Fibroblast of the aortic adventitia (primary cell): ENCODE measurements at regions not wholly inside any gene's neighbourhood (a gene's known extent, or its start where the extent isn't known, plus 50 kb on each side); places are given as distances from the start of the nearest gene placed in this dataset.

Source experiments
- DNase-seq: peaks from one replicate; pipeline ENCODE4 v3.0.0-alpha.2; 2010; ENCODE audit warnings: low read depth
- H3K4me3 ChIP-seq: 2 replicates; pipeline ENCODE4 v1.5.1; 2011; ENCODE audit warnings: low read depth, mild to moderate bottlenecking, control low read depth, low read length, moderate library complexity
- CTCF ChIP-seq: IDR thresholded peaks from 2 replicates; pipeline ENCODE4 v1.5.1; 2011; ENCODE audit warnings: mild to moderate bottlenecking, low read length, control low read depth, inconsistent platforms; ENCODE audit not compliant: insufficient read depth

- DNase-seq, result no peak
- no peak overlapping the region for H3K4me3 ChIP-seq
- no peak for TF ChIP-seq CTCF
Observed at GRCh38 chrX:39318506-39319343, 517.5 kb downstream of the MID1IP1 start.

GRCh38 chrX:39320165-39320564 is 518.9 kb downstream of the MID1IP1 start:
- no peak for TF ChIP-seq CTCF
- H3K4me3 ChIP-seq, result no peak overlapping the region
- DNase-seq, result no peak

GRCh38 chrX:39322496-39322895 is 521.2 kb downstream of the MID1IP1 start:
- DNase-seq, result no peak
- no peak overlapping the region for H3K4me3 ChIP-seq
- no peak for TF ChIP-seq CTCF

- H3K4me3 ChIP-seq, result no peak overlapping the region
- no peak for DNase-seq
- TF ChIP-seq CTCF, result no peak
Observed at GRCh38 chrX:39324233-39324930, 523.1 kb downstream of the MID1IP1 start.

- no peak overlapping the region for H3K4me3 ChIP-seq
- no peak for TF ChIP-seq CTCF
- no peak for DNase-seq
Observed at GRCh38 chrX:39327255-39327654, 526.0 kb downstream of the MID1IP1 start.

GRCh38 chrX:39327705-39328104 is 526.4 kb downstream of the MID1IP1 start:
- H3K4me3 ChIP-seq, result no peak overlapping the region
- TF ChIP-seq CTCF, result no peak
- no peak for DNase-seq
